HFFc6 (cell line): ENCODE measurements at regions not wholly inside any gene's neighbourhood (a gene's known extent, or its start where the extent isn't known, plus 50 kb on each side); places are given as distances from the start of the nearest gene placed in this dataset.

Experiments
- DNase-seq: peaks from one replicate; pipeline ENCODE4 v3.0.0-alpha.2; 2018
- H3K27ac Mint-ChIP-seq: 2 replicates; pipeline ENCODE4 v1.8.0; 2020; ENCODE audit warnings: mild to moderate bottlenecking, mixed read lengths
- H3K27me3 Mint-ChIP-seq: 2 replicates; pipeline ENCODE4 v1.8.0; 2021; ENCODE audit warnings: mild to moderate bottlenecking, moderate library complexity, mixed read lengths; ENCODE audit not compliant: insufficient read depth
- H3K36me3 Mint-ChIP-seq: 2 replicates; pipeline ENCODE4 v1.8.0; 2021; ENCODE audit warnings: low read depth, mixed read lengths
- H3K4me1 Mint-ChIP-seq: 2 replicates; pipeline ENCODE4 v1.8.0; 2020; ENCODE audit warnings: low read depth, mixed read lengths
- H3K4me3 Mint-ChIP-seq: 2 replicates; pipeline ENCODE4 v1.8.0; 2020; ENCODE audit warnings: mild to moderate bottlenecking, moderate library complexity, mixed read lengths
- H3K9me3 Mint-ChIP-seq: 2 replicates; pipeline ENCODE4 v1.8.0; 2020; ENCODE audit warnings: mild to moderate bottlenecking, mixed read lengths
- CTCF ChIP-seq: fragments of 200-600 bp; sonication (generic); IDR thresholded peaks from 2 replicates; pipeline ENCODE4 v1.5.0; 2021; ENCODE audit warnings: antibody characterized with exemption, mild to moderate bottlenecking

DNA sequence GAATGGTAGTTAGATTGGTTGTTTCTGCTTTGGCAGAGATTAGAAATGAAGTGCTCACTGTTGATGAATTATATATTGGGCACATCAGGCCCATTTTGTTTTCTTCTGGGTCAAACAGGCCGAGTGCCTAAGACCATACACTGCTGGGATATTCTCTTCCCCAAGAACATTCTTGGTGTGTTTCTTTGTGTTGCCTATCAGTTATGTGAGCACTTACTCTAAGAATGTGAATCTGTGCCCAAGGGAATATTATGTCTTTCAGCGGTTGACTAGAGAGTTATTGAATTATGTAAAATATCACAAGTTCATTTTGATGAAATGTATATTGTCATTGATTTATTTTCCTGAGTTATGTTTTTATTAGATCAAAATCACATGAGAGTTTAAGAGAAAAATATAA is 255.5 kb upstream of the SMIM30 start:
- Mint-ChIP-seq H3K4me1 (peaks cover 9% of the 10 kb centered on the region; the same call in 1 of the 2 replicates), H3K9me3 (no peaks in the 10 kb centered on the region; the same call in 1 of the 2 replicates), H3K36me3 (no peaks in the 10 kb centered on the region), H3K4me3 (no peak overlapping the region), H3K27ac (no peak overlapping the region), H3K27me3 (peaks cover 3% of the 10 kb centered on the region)
- DNase-seq: no peak
- TF ChIP-seq CTCF: no peak

DNA sequence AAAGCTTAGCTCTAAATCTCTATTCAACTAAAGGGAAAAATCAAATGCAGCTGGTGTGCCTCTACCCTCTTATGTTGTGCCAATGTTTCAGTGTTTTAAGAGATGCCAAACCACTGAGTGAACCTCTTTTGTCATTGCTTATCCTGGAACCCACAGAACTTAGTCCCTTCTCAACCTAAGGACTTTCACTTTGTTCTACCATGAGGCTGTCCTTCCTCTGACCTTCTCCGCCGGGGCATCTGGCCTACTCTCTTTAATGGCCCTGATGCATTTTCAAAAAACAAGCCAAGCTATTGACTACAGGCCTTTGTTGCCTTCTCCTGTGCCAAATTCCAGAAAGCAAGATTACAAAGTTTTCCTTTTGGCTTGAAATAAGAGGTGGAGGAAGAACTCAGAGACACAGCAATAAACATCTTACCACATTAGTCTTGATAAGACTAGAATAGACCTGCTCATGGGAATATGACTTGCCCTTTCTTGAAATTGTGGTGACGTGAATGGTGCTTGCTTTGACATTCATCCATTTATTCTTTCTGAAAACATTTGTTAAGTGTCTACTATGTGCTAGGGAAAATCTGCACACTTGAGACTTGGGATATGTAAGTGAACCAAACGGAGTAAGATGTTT is 253.2 kb upstream of the SMIM30 start:
- no peak for TF ChIP-seq CTCF
- H3K27me3 Mint-ChIP-seq: no peaks in the 10 kb centered on the region
- no peak for DNase-seq

GRCh38 chr7:113370910-113371309 is 252.6 kb upstream of the SMIM30 start:
- no peak for TF ChIP-seq CTCF

More for the DNA sequence above, 253.2 kb upstream of the SMIM30 start:
- H3K4me3 Mint-ChIP-seq: no peak overlapping the region
- peaks cover 9% of the 10 kb centered on the region; the same call in 1 of the 2 replicates for H3K4me1 Mint-ChIP-seq
- no peaks in the 10 kb centered on the region for H3K36me3 Mint-ChIP-seq
- H3K27ac Mint-ChIP-seq: no peak overlapping the region
- no peaks in the 10 kb centered on the region; the same call in 1 of the 2 replicates for H3K9me3 Mint-ChIP-seq

DNA sequence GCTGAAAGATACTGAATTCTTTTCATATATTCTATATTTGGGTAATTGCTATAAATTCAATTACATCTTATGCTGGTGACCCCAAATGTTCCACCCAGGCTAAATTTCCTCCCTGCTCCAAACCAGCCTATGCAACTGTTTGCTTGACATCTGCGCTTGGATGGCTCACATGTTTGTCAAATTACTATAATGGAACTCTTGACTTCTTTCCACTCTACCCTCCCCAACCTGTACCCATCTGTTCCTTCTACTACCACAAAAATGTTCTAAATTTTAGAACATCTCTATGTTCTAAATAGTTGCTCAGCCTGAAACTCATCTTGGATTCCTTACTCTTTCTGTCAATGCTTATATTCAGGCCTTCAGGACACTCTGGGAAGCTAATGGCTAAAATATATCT is 249.9 kb upstream of the SMIM30 start:
- no peaks in the 10 kb centered on the region; the same call in 1 of the 2 replicates for H3K9me3 Mint-ChIP-seq
- H3K36me3 Mint-ChIP-seq: no peaks in the 10 kb centered on the region
- no peaks in the 10 kb centered on the region for H3K27me3 Mint-ChIP-seq
- no peak for TF ChIP-seq CTCF
- H3K27ac Mint-ChIP-seq: no peak overlapping the region
- peaks cover 9% of the 10 kb centered on the region; the same call in 1 of the 2 replicates for H3K4me1 Mint-ChIP-seq
- H3K4me3 Mint-ChIP-seq: no peak overlapping the region
- DNase-seq: no peak

More at GRCh38 chr7:113370910-113371309, 252.6 kb upstream of the SMIM30 start:
- Mint-ChIP-seq H3K36me3 (no peaks in the 10 kb centered on the region), H3K27ac (no peak overlapping the region), H3K4me1 (peaks cover 9% of the 10 kb centered on the region; the same call in 1 of the 2 replicates), H3K9me3 (no peaks in the 10 kb centered on the region; the same call in 1 of the 2 replicates), H3K4me3 (no peak overlapping the region), H3K27me3 (no peaks in the 10 kb centered on the region)
- DNase-seq: no peak

GRCh38 chr7:113367041-113367586 is 248.8 kb upstream of the SMIM30 start:
- H3K27ac Mint-ChIP-seq: no peak overlapping the region
- DNase-seq: no peak
- H3K27me3 Mint-ChIP-seq: no peaks in the 10 kb centered on the region
- no peak overlapping the region for H3K4me3 Mint-ChIP-seq
- peaks cover 9% of the 10 kb centered on the region; the same call in 1 of the 2 replicates for H3K4me1 Mint-ChIP-seq
- H3K36me3 Mint-ChIP-seq: no peaks in the 10 kb centered on the region
- no peaks in the 10 kb centered on the region; the same call in 1 of the 2 replicates for H3K9me3 Mint-ChIP-seq
- no peak for TF ChIP-seq CTCF
